ENCODE measurements at regions not wholly inside any gene's neighbourhood (a gene's known extent, or its start where the extent isn't known, plus 50 kb on each side); places are given as distances from the start of the nearest gene placed in this dataset.

DNA sequence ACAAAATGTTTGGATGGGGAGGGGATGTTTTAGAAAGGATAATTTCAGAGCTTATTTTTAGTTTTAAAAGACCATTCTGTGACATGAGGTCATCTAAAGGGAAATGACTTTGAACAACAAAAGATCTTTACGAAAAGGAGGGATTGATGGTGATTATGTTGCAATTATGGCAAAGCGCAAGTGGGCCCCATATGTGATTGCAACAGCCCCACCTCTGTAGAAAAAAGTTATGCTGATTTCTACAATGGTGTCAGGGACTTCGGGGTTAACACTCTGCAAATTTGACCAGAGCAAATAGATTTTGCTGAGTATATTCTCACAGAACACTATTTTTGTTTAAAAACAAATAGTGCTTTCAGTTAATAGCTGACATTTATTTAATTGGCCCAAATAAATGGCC, 312.8 kb downstream of the NSG2 start:
- POLR2A ChIA-PET: no interaction called here
- intact Hi-C loops (cut with micrococcal nuclease; ENCODE audit: unreplicated experiment): no loop called here
- H3K36me3 ChIP-seq (ENCODE audit: control insufficient read depth, insufficient read depth, low read length): no peaks in the 10 kb centered on the region
- BruUV-seq (replicated peaks): no TSS peak
- CTCF ChIA-PET: no interaction called here
- no peaks in the 10 kb centered on the region; the same call in 1 of the 2 replicates for H3K9me3 ChIP-seq (ENCODE audit: control insufficient read depth, insufficient read depth, low read depth, low read length)
- no peaks in the 10 kb centered on the region for H3K27me3 ChIP-seq (ENCODE audit: control insufficient read depth, insufficient read depth, low read length)
- DNase-seq (ENCODE audit: low read depth, low spot score): no peak
- in situ Hi-C loops (cut with HindIII; ENCODE audit: low pct_unique_long_range_greater_than_20kb, low sequenced_read_pairs): no loop called here
- ATAC-seq: no peak
- no peak for TF ChIP-seq TCF7L2 (IDR thresholded peaks at IDR 0.05; ENCODE audit: low read depth, low read length)
- TF ChIP-seq POLR2AphosphoS5 (IDR thresholded peaks at IDR 0.05; ENCODE audit: low read depth, low read length): no peak
- no peak for TF ChIP-seq REST (IDR thresholded peaks at IDR 0.05; ENCODE audit: insufficient read depth in 1 of 2, low read depth in 2 of 2, low read length in 1 of 2)
- TF ChIP-seq SIN3A (IDR thresholded peaks at IDR 0.05; ENCODE audit: borderline replicate concordance, insufficient read depth, low read depth, low read length): no peak
- no peak for TF ChIP-seq CTCF (IDR thresholded peaks at IDR 0.05)
- H3K4me1 ChIP-seq (ENCODE audit: control insufficient read depth, insufficient read depth, low read length): no peaks in the 10 kb centered on the region
- no peak overlapping the region for H3K27ac ChIP-seq (ENCODE audit: low read length)
- no peak overlapping the region for H3K4me3 ChIP-seq (ENCODE audit: low read depth in 2 of 2, low read length in 2 of 2)

DNA sequence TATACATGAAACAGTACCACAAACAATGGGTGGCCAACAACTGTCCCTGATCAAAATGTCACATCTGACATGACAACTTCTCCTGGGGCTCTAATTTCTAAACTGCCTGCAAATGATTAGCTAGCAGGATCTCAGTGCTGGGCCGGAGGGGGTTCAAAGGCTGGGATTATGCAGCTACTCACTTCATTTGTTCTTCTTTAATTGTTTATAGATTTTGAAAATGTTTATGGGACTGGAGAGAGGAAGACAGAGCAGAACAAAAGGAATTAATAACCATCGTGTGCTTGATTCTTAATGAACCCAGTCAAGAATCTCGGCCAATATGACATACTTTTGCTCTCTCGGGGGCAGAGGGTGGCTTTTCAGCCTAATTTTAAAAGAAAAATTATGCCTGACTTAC, 313.6 kb downstream of the NSG2 start:
- ATAC-seq: no peak
- Histone ChIP-seq H3K4me3 (ENCODE audit: low read depth in 2 of 2, low read length in 2 of 2) (no peak overlapping the region), H3K9me3 (ENCODE audit: control insufficient read depth, insufficient read depth, low read depth, low read length) (no peaks in the 10 kb centered on the region; the same call in 1 of the 2 replicates), H3K27me3 (ENCODE audit: control insufficient read depth, insufficient read depth, low read length) (no peaks in the 10 kb centered on the region), H3K36me3 (ENCODE audit: control insufficient read depth, insufficient read depth, low read length) (no peaks in the 10 kb centered on the region), H3K27ac (ENCODE audit: low read length) (no peak overlapping the region), H3K4me1 (ENCODE audit: control insufficient read depth, insufficient read depth, low read length) (no peaks in the 10 kb centered on the region)
- in situ Hi-C loops (cut with HindIII; ENCODE audit: low pct_unique_long_range_greater_than_20kb, low sequenced_read_pairs) (no loop called here), intact Hi-C loops (cut with micrococcal nuclease; ENCODE audit: unreplicated experiment) (no loop called here)
- no peak for DNase-seq (ENCODE audit: low read depth, low spot score)
- ChIA-PET CTCF (no interaction called here), POLR2A (no interaction called here)
- no TSS peak for BruUV-seq (replicated peaks)
- TF ChIP-seq SIN3A (IDR thresholded peaks at IDR 0.05; ENCODE audit: borderline replicate concordance, insufficient read depth, low read depth, low read length) (no peak), TCF7L2 (IDR thresholded peaks at IDR 0.05; ENCODE audit: low read depth, low read length) (no peak), POLR2AphosphoS5 (IDR thresholded peaks at IDR 0.05; ENCODE audit: low read depth, low read length) (no peak), CTCF (IDR thresholded peaks at IDR 0.05) (no peak), REST (IDR thresholded peaks at IDR 0.05; ENCODE audit: insufficient read depth in 1 of 2, low read depth in 2 of 2, low read length in 1 of 2) (no peak)

Data from Panc1 (cell line).